HG02870 (cell line): ENCODE measurements at regions not wholly inside any gene's neighbourhood (a gene's known extent, or its start where the extent isn't known, plus 50 kb on each side); places are given as distances from the start of the nearest gene placed in this dataset.
"Not testable (repeated sequence)": the region's sequence is repeated elsewhere in the genome, so short reads cannot be mapped to it uniquely, and the experiment has no call there.

Experiments
- ATAC-seq: cut with Tn5 transposase; IDR thresholded peaks from one replicate; pipeline ENCODE4 v1.9.1; 2021; ENCODE audit warnings: mild to moderate bottlenecking, moderate library complexity; ENCODE audit not compliant: unreplicated experiment

DNA sequence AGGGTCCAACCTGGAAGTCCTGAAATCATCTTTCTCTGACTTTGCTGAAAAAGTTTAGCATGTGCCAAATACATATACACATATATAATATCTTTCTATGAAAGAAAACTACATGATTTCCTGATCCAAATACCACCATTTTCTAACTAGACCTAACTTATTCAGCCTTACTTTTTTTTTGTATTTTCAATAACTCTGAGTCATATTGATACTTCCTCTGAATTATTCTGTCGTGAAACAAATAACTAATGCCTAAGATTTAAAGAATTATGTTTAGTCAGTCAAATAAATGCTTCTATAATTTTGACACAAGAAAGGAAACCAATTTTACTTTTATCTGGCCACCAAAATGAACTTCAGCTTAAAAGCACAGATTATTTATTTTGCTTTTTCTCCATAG, 760.2 kb upstream of the GBE1 start:
- ATAC-seq = no peak

DNA sequence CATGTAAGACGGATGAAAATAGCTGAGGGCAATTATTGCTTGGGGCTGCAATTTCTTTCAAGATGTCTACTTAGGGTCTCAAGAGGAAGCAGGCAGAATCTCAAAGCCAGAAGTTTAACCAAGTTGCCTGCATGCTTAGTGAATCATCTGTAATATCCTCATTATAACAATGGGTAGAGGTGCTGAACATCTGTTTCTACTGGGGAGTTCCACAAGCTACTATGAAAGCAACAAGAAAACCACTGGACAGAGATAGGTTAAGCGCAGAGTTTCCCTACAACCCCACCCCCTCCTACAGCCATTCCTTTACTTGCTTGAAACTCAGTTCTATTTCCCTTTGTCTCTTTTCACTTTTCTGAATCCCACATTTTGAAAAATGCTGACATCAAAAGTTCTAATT, 759.4 kb upstream of the GBE1 start:
- no peak for ATAC-seq

DNA sequence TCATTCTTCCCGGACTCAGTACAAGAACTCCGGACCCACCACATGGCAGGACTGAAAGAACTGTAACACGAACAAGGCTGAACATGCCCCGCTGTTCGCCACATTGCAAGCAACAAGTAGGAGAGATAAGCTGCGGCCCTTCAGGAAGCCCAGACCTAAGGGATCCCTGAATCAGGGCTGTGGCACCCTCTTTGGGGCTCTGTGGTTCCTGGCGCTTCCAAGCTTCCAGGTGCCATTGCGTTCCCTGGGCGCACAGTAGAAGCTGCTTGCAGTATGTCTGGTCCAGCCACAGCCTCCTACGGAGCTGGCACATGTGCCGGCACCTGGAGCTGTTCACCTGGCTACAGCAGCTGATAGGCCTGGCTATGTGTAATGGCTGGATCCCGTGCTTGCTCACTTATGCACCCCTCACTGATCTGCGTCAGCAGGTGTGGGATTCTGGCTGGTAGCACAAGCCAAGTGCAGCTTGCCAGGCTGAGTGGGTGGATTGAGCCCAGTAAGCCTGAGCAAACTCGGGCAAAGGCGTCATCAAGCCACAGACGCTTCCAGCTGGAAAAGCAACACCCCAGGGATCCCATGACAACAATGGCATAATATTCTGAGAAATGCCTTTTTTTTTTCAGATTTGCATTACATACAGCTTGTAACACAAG, 748.6 kb upstream of the GBE1 start:
- no peak for ATAC-seq

DNA sequence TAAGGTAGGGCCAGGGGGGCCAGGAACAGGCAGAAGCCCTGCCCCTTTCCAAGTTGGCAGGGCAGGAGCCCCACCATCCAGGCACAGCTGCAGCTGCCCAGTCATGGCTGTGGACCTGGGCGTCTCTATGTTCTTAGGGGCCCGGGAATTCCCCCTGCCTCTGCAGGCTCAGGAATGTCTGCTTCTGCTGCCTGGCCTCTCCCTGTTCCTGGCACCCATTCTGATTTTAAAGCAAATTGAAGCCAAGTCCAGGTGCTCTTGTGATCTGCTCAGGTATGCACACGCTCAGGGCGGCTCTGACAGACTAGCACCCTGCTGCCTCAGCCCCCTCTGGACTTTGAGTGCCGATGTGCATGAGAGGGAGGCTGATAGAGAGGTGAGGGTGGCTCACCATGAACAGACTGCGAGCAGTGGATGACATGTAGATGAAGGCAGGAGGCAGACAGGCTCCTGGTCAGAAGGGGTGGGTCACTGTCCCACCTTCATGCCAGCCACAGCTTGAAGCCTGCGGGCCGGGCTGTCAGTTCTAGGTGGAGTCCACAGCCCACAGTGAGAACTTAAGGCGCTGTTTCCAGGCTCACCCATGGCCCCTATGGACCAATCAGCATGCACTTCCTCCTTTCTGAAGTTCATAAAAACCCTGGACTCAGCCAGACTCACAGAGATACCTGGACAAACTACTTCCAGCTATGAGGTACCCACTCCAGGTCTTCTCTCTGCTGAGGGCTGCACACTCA, 747.8 kb upstream of the GBE1 start:
- ATAC-seq = no peak

DNA sequence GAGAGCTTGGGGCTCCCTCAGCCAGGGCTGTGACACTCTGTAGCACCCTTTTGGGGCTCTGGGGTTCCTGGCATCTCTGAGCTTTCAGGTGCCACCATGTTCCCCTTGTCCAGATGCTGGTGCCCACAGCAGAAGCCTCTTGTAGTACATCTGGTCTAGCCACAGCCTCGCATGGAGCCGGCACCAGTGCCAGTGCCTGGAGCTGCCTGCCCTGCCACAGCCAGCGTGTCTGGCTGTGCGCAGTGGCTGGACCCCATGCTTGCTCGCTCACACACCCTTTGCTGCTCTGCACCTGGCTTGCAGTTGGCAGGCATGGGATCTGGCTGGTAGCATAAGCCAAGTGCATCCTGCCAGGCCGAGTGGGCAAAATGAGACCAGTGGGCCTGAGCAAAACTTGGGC, 744.8 kb upstream of the GBE1 start:
- ATAC-seq = no peak

DNA sequence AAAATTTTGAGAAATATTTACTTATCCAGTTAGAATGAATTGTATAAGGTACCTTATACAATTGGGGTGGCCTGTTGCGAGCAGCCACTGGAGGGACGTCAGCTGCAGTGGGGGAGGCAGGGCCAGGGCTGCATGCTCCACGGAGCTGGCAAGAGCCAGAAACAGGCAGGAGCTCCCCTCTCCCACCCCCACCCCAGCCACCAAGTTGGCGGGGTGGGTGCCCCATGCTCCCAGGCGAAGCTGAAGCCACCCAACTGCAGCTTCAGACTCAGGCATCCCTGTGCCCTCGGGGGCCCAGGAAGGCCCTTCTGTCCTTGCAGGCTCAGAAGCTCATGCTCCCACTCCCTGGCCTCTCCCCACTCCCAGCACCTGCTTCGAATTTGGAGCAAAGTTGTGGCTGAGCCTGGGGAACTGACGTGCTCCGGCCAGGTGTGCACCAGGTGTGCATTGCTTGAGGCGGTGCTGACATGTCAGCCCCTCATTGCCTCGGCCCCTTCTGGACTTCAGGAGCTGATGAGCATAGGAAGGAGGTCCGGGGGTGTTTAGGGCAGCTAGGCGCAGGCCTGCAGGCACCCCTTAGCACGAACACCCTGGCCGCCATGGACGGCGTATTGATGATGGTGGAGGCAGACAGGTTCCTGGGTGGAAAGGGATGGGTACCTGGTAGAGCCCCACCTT, 743.8 kb upstream of the GBE1 start:
- ATAC-seq = no peak

DNA sequence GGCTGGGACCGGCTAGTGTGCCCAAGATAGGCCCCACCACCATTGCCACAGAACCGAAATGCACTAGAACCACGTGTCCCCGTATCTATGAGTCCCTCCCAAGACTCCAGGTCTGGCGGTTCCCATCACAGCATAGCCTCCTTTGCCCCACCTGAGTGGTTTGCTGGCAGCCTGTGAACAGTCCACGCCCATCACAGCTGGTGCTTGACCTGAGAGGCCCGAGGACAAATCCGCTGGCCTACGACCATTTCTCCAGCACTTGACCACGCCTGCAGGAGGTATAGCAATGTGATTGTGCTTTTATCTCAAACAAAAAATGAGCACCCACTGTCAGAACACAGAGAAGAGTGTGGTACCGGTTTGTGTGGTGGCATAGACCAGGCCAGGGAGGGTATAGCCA, 736.7 kb upstream of the GBE1 start:
- ATAC-seq = no peak

DNA sequence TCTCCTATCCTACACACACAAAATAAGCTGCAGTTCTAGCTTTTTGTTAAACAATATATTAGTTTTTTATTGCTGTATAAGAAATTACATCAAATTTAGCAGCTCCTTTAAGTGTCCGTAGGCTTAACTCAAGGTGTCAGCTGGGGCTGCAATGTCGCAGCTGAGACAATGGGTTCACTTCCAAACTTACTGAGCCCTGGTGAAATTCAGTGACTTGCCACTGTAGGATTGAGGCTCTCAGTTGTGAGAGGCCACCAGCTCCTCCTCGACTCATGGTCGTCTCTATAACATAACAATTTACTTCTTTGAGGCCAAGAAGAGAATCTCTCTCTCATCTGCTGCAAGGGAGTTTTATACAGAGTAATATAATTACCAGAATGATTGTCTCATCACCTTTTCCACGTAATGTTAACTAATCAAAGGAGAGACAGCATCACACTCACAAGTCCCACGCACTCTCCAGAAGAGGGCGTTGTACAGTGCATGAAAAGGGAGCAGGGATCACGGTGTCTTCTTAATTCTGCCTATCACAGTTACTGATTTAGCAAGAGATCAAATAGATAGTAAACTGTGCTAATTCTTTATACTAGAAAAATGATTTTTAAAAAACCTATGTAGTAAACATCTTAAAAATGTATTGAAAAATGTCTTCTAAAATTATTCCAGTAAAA, 735.6 kb upstream of the GBE1 start:
- ATAC-seq = no peak

DNA sequence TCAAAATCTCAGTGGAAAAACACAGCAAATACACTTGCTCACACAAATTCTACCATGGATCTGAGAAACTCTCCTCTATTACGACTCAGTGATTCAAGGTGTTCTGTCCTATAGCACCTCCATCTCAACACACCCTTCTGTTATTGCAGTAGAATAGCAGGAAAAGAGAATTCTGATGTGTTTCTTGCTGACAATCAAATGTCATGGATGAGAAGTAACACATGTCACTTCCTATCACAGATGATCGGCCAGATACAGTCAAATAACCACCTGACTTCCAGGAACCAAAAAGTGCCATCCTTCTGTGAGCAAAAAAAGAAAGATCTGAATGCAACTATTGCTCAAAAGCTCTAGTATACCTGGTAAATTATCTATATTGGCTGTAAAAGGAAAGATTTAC, 734.2 kb upstream of the GBE1 start:
- ATAC-seq = no peak

DNA sequence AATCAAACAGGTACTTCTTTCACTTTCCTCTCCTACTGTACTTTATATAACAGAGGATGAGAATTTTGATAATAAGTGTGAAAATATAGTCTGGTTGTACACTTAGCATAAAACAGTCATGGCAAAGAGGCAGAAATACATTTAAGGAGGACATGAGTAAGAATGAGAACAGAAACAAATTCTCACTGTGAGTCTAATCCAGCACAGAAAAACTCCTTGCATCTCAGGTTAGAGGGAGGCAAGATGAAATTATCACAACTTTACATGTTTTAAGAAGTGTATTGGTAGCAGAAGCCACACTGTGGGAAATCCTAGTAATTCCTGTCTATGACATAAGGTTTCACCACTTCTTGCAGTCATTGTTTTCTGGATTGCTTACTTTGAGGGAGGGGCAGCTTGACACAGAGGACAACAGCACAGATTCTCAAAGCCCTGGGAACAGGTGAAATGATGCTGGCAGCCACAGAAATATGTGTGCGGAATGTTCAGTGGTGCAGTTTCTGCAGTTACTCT, 733.6 kb upstream of the GBE1 start:
- no peak for ATAC-seq

DNA sequence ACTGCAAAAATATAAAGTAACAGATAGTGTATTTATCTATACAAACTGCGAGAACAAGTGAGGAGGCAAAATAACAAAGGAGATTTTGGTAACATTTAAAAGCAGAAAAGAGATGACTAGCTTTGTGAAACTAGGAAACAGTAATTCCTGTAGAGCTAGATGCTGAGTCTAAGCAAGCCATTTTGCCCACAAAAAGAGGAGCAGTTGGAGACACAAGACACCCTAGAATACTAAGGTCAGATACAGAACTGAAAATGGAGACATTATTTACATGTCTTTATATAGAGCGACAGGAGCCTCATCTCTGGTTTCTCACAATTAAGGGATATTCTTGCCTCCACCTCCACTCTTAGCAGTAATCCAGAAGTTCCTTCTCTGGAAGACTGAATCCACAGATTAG, 732.4 kb upstream of the GBE1 start:
- ATAC-seq = no peak

DNA sequence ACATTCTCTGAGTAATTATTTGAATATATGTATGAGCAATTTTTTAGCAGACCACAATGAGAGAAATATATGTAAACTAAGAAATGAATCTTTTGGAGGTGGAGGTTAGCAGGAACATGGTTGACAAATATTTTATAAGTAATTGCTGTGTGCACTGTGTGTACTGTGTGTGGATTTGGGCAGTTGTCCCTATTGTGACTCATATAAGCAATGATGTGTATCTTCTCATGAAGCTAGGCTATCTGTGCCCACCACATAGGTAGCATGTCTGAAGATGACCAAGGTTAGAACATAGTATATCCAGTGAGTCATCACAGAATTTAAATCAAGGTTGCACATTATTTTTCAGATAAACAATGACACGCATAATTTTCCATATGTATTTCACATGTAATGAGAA, 713.9 kb upstream of the GBE1 start:
- ATAC-seq = no peak

DNA sequence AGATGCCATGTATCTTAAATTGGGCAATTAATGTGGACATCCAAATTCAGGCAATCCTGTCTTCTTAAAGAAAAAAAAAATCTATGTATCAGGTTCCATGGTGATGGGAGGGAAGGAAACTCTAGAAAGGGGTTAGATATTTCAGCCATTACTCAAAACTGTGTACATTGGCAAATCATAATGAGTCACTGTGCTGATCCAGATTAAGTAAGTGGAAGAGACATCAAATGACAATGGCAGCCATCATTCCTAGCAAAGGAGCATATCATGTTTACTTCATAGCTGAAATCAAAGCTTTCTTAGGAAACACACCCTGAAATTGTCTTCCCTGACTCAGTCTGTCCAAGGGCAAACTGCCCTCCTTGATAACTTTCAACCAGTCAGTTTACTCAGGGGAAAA, 713.3 kb upstream of the GBE1 start:
- no peak for ATAC-seq

DNA sequence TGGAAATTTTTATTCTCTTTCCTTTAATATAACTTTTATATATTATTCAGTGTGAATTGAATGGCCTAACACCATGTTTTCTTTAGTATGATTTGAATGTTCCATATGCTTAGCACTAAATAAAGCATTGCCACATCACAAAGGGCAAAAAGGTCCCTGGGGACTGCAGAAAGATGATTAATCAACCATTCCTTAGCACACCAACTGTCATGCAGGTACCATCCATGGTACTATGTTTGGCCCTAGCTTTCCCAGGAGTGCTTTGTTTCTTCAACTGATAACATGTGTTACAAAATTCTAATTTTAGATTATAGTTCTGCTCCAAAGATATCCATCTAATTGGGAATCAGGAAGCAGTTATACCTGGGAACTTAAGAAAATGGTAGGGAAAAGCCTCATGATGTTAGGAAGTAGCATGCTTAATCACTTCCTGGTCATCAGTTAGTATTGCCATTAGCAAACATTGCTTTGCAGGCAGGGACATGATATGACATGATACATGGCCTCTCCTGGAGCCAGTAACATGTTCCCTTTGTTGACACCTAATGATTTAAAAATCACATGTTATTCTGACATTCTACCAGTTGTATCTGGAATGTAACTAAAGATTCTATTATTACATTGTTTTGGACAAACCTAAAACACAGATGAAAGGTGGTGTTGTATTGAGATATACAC, 712.6 kb upstream of the GBE1 start:
- ATAC-seq = no peak

DNA sequence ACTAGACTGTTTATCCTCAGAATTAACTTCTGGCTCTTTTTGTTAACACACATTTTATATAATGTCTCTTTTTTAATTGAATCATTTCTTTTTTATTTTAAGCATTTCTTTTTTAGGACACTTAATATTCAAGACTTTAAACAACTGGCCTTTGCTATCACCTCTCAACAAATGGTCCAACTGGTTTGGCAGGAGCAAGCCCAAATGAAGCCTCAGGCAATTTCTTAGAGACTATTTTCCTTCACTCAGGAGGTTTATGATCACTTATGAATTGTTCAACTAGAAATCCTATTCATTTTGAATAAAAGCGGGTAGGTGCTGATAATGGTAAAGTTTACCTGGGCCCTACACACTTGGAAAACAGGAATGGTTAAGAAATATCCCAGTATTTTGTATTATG, 705.6 kb upstream of the GBE1 start:
- no peak for ATAC-seq

DNA sequence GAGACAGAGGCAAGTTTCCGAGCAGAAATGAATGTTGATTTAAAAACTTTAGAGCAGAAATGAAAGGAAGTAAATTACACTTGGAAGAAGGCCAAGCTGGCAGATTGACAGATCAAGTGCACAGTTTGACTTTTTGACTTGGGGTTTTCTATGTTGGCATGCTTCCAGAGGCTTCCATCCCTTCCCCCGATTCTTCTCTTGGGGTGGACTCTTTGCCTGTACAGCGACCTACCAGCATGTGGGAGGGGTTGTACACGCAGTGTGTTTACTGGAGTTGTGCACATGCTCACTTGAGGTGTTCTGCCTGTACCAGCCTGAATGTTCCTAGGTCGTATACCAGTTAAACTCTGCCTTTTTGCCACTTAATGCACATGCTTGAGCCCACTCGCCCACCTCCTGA, 701.5 kb upstream of the GBE1 start:
- no peak for ATAC-seq

DNA sequence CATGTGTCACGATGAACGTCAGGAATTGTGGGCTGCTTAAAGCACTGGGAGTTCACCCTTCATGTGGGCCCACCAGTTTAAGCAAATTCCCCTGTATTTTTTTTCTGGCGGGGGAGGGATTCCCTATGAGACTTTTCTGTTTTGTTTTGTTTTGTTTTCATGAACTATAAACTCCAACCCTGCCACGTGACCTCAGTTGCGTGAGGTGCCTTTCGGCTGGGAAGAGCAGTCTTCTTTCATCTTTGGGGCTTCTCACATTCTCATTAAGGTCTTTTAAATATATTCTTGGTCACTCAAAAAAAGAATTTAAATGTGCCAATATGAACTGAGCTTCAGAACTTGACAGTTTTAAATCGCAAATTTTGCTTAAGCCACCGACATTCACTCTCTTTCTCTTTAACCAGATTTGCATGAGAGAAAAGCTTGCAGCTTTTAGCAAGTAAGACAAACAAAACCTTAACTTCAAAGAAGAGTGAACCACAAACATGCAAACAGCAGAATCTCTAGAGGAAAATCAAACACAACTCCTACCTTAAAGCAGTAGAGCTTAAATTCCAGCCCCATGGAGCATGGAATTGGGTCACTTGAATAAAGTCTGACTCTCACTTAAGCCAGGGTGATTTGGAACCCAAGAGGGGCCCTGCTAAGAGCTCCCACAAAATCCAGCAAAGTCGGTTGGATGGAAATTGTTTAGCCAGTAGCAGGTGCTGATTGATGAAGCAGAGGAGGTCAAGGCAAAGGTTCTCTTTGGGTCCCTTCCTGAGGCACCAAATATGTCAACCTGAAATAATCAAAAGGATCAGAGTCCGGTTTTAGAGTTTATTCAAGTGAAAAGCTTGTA, 699.8 kb upstream of the GBE1 start:
- ATAC-seq = no peak

DNA sequence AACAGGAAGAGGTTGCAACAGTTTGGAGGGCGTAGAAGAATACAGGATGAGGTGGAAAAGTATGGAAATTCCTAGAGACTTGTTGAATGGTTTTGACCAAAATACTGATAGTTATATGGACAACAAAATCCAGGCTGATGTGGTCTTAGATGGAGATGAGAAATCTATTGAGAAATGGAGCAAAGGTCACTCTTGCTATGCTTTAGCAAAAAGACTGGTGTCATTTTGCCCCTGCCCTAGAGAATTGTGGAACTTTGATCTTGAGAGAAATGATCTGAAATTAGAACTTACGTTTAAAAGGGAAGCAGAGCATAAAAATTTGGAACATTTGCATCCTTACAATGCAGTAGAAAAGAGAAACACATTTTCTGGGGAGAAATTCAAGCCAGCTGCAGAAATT, 686.9 kb upstream of the GBE1 start:
- ATAC-seq = no peak

DNA sequence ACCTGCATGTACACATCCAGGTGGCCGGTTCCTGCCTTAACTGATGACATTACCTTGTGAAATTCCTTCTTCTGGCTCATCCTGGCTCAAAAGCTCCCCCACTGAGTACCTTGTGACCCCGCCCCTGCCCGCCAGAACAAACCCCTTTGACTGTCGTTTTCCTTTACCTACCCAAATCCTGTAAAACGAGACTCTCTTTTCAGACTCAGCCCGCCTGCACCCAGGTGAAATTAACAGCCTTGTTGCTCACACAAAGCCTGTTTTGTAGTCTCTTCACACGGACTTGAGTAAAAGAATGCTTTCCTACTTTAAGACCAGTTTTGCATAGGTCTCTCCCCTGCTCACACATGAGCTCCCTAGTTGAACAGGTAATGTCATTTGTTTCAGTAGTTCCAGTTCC, 667.4 kb upstream of the GBE1 start:
- not testable (repeated sequence) for ATAC-seq

DNA sequence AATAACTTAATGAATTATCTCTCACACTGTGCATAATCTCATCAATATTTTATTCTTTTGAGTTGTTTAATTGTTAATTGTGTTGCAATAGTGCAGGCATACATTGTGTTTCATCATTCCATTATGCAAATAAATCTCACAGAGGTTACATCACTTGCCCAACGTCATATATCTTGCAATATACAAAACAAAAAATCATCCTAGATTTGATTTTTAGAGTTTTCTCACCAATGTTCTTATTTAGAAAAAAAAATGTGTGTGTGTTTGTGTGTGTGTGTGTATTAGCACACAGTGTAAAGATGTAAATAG, 662.5 kb upstream of the GBE1 start:
- ATAC-seq = no peak
